Bronchial epithelial cell (primary cell): ENCODE measurements at regions not wholly inside any gene's neighbourhood (a gene's known extent, or its start where the extent isn't known, plus 50 kb on each side); places are given as distances from the start of the nearest gene placed in this dataset.
"Not testable (repeated sequence)": the region's sequence is repeated elsewhere in the genome, so short reads cannot be mapped to it uniquely, and the experiment has no call there.

Source experiments
- DNase-seq: peaks from one replicate; pipeline ENCODE4 v3.0.0-alpha.2; 2010; ENCODE audit warnings: low read depth
- FAIRE-seq: peaks from 2 replicates; lab custom pipeline; 2011; peaks lifted over from hg19 to GRCh38; lab: Jason Lieb, UNC
- H3K27me3 ChIP-seq: 2 replicates; pipeline ENCODE4 v1.5.1; 2011; ENCODE audit warnings: low read length; ENCODE audit not compliant: control insufficient read depth, insufficient read depth
- H3K36me3 ChIP-seq: 2 replicates; pipeline ENCODE4 v1.5.1; 2011; ENCODE audit warnings: low read length; ENCODE audit not compliant: control insufficient read depth, insufficient read depth
- H3K4me3 ChIP-seq: 2 replicates; pipeline ENCODE4 v1.5.1; 2011; ENCODE audit warnings: mild to moderate bottlenecking, low read depth, low read length, control low read depth
- TF ChIP-seq, protein P1 (sequence below): IDR thresholded peaks from 2 replicates; pipeline ENCODE4 v1.5.1; 2011; ENCODE audit warnings: mild to moderate bottlenecking, moderate library complexity, low read length, control low read depth, inconsistent platforms; ENCODE audit not compliant: insufficient read depth, severe bottlenecking

DNA sequence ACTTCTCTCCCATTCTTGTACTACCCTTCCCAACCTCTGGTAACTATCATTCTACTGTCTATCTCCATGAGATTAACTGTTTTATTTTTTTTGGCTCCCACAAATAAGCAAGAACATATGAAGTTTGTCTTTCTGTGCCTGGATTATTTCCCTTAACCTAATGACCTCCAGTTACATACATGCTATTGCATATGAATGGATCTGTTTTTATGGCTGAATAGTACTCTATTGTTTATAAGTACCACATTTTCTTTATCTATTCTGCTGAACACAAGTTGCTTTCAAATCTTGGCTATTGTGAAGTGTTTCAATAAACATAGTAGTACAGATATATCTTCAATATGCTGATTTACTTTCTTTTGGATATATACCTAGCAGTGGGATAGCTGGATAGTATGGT, 376.6 kb upstream of the KCND2 start:
- Histone ChIP-seq H3K36me3 (no peaks in the 10 kb centered on the region), H3K4me3 (no peak overlapping the region), H3K27me3 (no peaks in the 10 kb centered on the region)
- TF ChIP-seq, protein P1, sequence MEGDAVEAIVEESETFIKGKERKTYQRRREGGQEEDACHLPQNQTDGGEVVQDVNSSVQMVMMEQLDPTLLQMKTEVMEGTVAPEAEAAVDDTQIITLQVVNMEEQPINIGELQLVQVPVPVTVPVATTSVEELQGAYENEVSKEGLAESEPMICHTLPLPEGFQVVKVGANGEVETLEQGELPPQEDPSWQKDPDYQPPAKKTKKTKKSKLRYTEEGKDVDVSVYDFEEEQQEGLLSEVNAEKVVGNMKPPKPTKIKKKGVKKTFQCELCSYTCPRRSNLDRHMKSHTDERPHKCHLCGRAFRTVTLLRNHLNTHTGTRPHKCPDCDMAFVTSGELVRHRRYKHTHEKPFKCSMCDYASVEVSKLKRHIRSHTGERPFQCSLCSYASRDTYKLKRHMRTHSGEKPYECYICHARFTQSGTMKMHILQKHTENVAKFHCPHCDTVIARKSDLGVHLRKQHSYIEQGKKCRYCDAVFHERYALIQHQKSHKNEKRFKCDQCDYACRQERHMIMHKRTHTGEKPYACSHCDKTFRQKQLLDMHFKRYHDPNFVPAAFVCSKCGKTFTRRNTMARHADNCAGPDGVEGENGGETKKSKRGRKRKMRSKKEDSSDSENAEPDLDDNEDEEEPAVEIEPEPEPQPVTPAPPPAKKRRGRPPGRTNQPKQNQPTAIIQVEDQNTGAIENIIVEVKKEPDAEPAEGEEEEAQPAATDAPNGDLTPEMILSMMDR: no peak
- DNase-seq (no peak), FAIRE-seq (no peak)

DNA sequence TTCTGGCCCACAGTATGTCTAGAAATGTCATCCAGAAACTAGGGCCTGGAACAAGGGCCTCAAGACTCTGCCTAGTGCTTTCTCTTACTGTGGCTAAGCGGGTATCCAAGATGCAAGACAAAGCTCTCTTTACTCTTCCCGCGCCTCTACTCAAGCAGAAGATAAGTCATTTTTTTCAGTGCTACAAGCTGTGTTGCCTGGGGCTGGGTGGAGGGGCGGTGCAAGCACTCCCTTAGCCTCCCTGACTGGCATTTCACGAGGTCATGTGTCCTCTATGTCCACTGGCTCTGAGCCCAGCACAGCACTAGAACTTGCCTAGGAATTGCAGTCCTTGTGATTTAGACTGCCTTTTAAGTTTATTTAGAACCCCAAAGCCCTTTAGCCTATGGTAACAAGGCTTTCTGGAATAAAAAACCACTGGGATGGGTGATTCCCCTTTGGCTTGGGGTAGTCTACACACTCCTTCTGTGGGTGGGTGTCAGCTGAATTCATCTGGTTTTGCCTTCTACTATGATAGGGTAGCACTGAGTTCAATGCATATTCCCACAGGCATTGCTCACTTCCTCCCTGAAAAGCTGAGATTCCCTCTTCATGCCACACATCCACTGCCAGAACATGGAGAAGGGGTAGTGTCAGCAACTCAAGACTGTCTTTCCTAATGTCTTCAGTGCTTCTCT, 371.8 kb upstream of the KCND2 start:
- Histone ChIP-seq H3K27me3 (no peaks in the 10 kb centered on the region), H3K4me3 (no peak overlapping the region), H3K36me3 (no peaks in the 10 kb centered on the region)
- DNase-seq (no peak), FAIRE-seq (no peak)
- TF ChIP-seq, protein P1: no peak

DNA sequence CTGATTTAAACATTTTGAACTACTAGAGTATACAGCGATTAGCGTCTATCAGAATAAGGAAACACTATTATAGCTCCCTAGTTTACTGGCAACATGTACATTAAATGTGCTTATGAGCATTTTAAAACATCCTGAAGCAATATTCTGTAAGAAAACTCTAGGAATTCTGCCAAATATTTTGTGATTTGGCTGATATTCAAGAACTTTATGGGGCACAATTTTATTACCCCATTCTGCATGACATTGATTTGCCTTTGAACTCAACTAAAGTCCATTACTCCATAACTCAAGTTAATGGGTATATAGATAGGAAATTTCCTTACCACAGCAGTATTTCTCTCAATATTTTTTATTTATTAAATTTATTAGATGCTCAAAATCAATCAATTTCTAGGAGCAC, 369.9 kb upstream of the KCND2 start:
- no peak for FAIRE-seq

DNA sequence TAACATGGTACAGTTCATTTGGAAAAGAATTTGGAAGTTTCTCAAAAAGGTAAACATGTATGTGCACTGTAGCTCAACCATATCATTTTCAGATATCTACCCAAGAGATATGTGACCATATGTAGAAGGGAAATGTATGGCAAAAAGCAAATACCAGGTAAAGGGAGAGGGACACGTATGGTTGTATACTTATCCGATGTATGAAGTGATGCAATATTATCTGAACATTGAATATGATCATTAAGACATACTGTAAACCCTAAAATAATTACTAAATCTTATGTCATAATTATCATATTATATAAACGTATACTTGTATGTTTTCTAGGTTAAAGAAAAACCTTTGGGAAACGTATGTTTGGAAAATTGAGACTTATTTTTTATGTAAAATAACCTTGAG, 367.5 kb upstream of the KCND2 start:
- DNase-seq: no peak

More for the DNA sequence above, 369.9 kb upstream of the KCND2 start:
- Histone ChIP-seq H3K4me3 (no peak overlapping the region), H3K36me3 (no peaks in the 10 kb centered on the region), H3K27me3 (no peaks in the 10 kb centered on the region)
- DNase-seq: no peak
- TF ChIP-seq, protein P1: no peak

DNA sequence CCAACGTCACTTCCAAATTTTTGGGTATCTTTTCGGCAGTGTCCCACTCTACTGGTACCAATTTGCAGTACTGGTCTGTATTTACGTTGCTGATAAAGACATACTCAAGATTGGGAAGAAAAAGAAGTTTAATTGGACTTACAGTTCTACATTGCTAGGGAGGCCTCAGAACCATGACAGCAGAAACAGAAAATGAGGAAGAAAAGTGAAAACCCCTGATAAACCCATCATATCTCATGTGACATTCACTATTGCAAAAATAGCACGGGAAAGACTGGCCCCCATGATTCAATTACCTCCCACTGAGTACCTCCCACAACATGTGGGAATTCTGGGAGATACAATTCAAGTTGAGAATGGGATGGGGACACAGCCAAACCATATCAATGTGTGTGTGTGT, 364.0 kb upstream of the KCND2 start:
- Histone ChIP-seq H3K4me3 (no peak overlapping the region), H3K27me3 (no peaks in the 10 kb centered on the region), H3K36me3 (no peaks in the 10 kb centered on the region)
- FAIRE-seq (no peak), DNase-seq (no peak)
- TF ChIP-seq, protein P1: no peak

More for the DNA sequence above, 367.5 kb upstream of the KCND2 start:
- Histone ChIP-seq H3K4me3 (no peak overlapping the region), H3K36me3 (no peaks in the 10 kb centered on the region), H3K27me3 (no peaks in the 10 kb centered on the region)
- TF ChIP-seq, protein P1: no peak
- no peak for FAIRE-seq

DNA sequence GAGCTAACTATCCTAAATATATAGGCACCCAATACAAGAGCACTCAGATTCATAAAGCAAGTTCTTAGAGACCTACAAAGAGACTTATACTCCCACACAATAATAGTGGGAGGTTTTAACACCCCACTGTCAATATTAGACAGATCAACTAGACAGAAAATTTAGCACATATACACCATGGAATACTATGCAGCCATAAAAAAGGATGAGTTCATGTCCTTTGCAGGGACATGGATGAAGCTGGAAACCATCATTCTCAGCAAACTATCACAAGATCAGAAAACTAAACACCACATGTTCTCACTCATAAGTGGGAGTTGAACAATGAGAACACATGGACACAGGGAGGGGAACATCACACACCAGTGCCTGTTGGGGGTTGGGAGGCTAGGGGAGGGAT, 358.9 kb upstream of the KCND2 start:
- FAIRE-seq, DNase-seq, H3K4me3 ChIP-seq, H3K36me3 ChIP-seq, H3K27me3 ChIP-seq: not testable (repeated sequence)
